ENCODE measurements at regions not wholly inside any gene's neighbourhood (a gene's known extent, or its start where the extent isn't known, plus 50 kb on each side); places are given as distances from the start of the nearest gene placed in this dataset.

- Histone ChIP-seq H3K27ac (ENCODE audit: low read depth, low read length) (no peak overlapping the region), H3K18ac (ENCODE audit: low read length) (no peak overlapping the region), H3K4me1 (ENCODE audit: control insufficient read depth in 1 of 2, insufficient read depth in 2 of 2, low read length in 2 of 2) (no peaks in the 10 kb centered on the region), H3K9me3 (ENCODE audit: insufficient read depth, low read depth, low read length) (no peaks in the 10 kb centered on the region), H3K4me2 (ENCODE audit: low read length) (no peak overlapping the region), H3K27me3 (ENCODE audit: insufficient read depth, low read length) (no peaks in the 10 kb centered on the region), H3K23ac (ENCODE audit: low read length) (no peak overlapping the region), H3K9ac (ENCODE audit: low read length) (no peak overlapping the region), H2BK120ac (ENCODE audit: insufficient read depth, low read length, poor library complexity) (no peak overlapping the region), H4K91ac (ENCODE audit: low read depth, low read length) (no peak overlapping the region), H2BK12ac (ENCODE audit: low read length) (no peak overlapping the region), H4K12ac (ENCODE audit: low read depth, low read length) (no peak overlapping the region), H3K79me2 (ENCODE audit: control insufficient read depth, insufficient read depth, low read length, poor library complexity) (no peaks in the 10 kb centered on the region), H3K14ac (ENCODE audit: low read length) (no peak overlapping the region), H2AK5ac (ENCODE audit: low read length) (no peak overlapping the region), H2BK5ac (ENCODE audit: low read depth, low read length, poor library complexity) (no peak overlapping the region), H3K4ac (ENCODE audit: low read depth, low read length) (no peak overlapping the region), H3K79me1 (ENCODE audit: low read length) (no peaks in the 10 kb centered on the region), H3K4me3 (ENCODE audit: low read depth, low read length) (no peak overlapping the region), H2AFZ (ENCODE audit: insufficient read depth, low read length, poor library complexity) (no peak overlapping the region), H4K8ac (ENCODE audit: low read depth, low read length) (no peak overlapping the region), H3K36me3 (ENCODE audit: control insufficient read depth in 1 of 2, insufficient read depth in 2 of 2, low read length in 2 of 2) (no peaks in the 10 kb centered on the region)
- DNase-seq: no peak
- WGBS (ENCODE audit: extremely low coverage, insufficient coverage, insufficient read length): no CpG with 5 or more reads among the region's 2 CpGs
Observed at GRCh38 chr20:21456207-21456606, 57.7 kb downstream of the NKX2-2 start.

- Histone ChIP-seq H2BK120ac (ENCODE audit: insufficient read depth, low read length, poor library complexity) (no peak overlapping the region), H4K12ac (ENCODE audit: low read depth, low read length) (no peak overlapping the region), H3K27me3 (ENCODE audit: insufficient read depth, low read length) (no peaks in the 10 kb centered on the region), H3K23ac (ENCODE audit: low read length) (no peak overlapping the region), H3K14ac (ENCODE audit: low read length) (no peak overlapping the region), H2BK5ac (ENCODE audit: low read depth, low read length, poor library complexity) (no peak overlapping the region), H3K4me2 (ENCODE audit: low read length) (no peak overlapping the region), H3K4me1 (ENCODE audit: control insufficient read depth in 1 of 2, insufficient read depth in 2 of 2, low read length in 2 of 2) (no peaks in the 10 kb centered on the region), H3K9me3 (ENCODE audit: insufficient read depth, low read depth, low read length) (no peaks in the 10 kb centered on the region), H3K79me1 (ENCODE audit: low read length) (no peaks in the 10 kb centered on the region), H3K18ac (ENCODE audit: low read length) (no peak overlapping the region), H3K36me3 (ENCODE audit: control insufficient read depth in 1 of 2, insufficient read depth in 2 of 2, low read length in 2 of 2) (no peaks in the 10 kb centered on the region), H3K27ac (ENCODE audit: low read depth, low read length) (no peak overlapping the region), H3K4ac (ENCODE audit: low read depth, low read length) (no peak overlapping the region), H2AFZ (ENCODE audit: insufficient read depth, low read length, poor library complexity) (no peak overlapping the region), H4K91ac (ENCODE audit: low read depth, low read length) (no peak overlapping the region), H4K8ac (ENCODE audit: low read depth, low read length) (no peak overlapping the region), H2BK12ac (ENCODE audit: low read length) (no peak overlapping the region), H3K9ac (ENCODE audit: low read length) (no peak overlapping the region), H2AK5ac (ENCODE audit: low read length) (no peak overlapping the region), H3K4me3 (ENCODE audit: low read depth, low read length) (no peak overlapping the region), H3K79me2 (ENCODE audit: control insufficient read depth, insufficient read depth, low read length, poor library complexity) (no peaks in the 10 kb centered on the region)
- peak in 1 of 2 donors; percentile 4 for DNase-seq
- WGBS (ENCODE audit: extremely low coverage, insufficient coverage, insufficient read length): no CpG with 5 or more reads among the region's 4 CpGs
Observed at GRCh38 chr20:21453690-21454089, 56.4 kb upstream of the NKX2-4 start.

- Histone ChIP-seq H3K4me2 (ENCODE audit: low read length) (no peak overlapping the region), H2BK5ac (ENCODE audit: low read depth, low read length, poor library complexity) (no peak overlapping the region), H3K36me3 (ENCODE audit: control insufficient read depth in 1 of 2, insufficient read depth in 2 of 2, low read length in 2 of 2) (no peaks in the 10 kb centered on the region), H2AK5ac (ENCODE audit: low read length) (no peak overlapping the region), H4K12ac (ENCODE audit: low read depth, low read length) (no peak overlapping the region), H3K27ac (ENCODE audit: low read depth, low read length) (no peak overlapping the region), H3K14ac (ENCODE audit: low read length) (no peak overlapping the region), H3K4ac (ENCODE audit: low read depth, low read length) (no peak overlapping the region), H3K79me2 (ENCODE audit: control insufficient read depth, insufficient read depth, low read length, poor library complexity) (no peaks in the 10 kb centered on the region), H3K79me1 (ENCODE audit: low read length) (no peaks in the 10 kb centered on the region), H4K8ac (ENCODE audit: low read depth, low read length) (no peak overlapping the region), H3K4me1 (ENCODE audit: control insufficient read depth in 1 of 2, insufficient read depth in 2 of 2, low read length in 2 of 2) (no peaks in the 10 kb centered on the region), H2BK120ac (ENCODE audit: insufficient read depth, low read length, poor library complexity) (no peak overlapping the region), H2BK12ac (ENCODE audit: low read length) (no peak overlapping the region), H3K9me3 (ENCODE audit: insufficient read depth, low read depth, low read length) (no peaks in the 10 kb centered on the region), H3K4me3 (ENCODE audit: low read depth, low read length) (no peak overlapping the region), H4K91ac (ENCODE audit: low read depth, low read length) (no peak overlapping the region), H3K9ac (ENCODE audit: low read length) (no peak overlapping the region), H2AFZ (ENCODE audit: insufficient read depth, low read length, poor library complexity) (no peak overlapping the region), H3K27me3 (ENCODE audit: insufficient read depth, low read length) (no peaks in the 10 kb centered on the region), H3K23ac (ENCODE audit: low read length) (no peak overlapping the region), H3K18ac (ENCODE audit: low read length) (no peak overlapping the region)
- no CpG with 5 or more reads among the region's 1 CpG for WGBS (ENCODE audit: extremely low coverage, insufficient coverage, insufficient read length)
- DNase-seq: no peak
Observed at GRCh38 chr20:21450572-21450971, 53.2 kb upstream of the NKX2-4 start.

Data from trophoblast cell (in vitro differentiated cells and primary cell).